NB4 (cell line): ENCODE measurements at regions not wholly inside any gene's neighbourhood (a gene's known extent, or its start where the extent isn't known, plus 50 kb on each side); places are given as distances from the start of the nearest gene placed in this dataset.
"Not testable (repeated sequence)": the region's sequence is repeated elsewhere in the genome, so short reads cannot be mapped to it uniquely, and the experiment has no call there.

Experiments used
- CTCF ChIP-seq: IDR thresholded peaks from one replicate; pipeline ENCODE4 v1.5.1; 2012; ENCODE audit warnings: low read depth, low read length
- TF ChIP-seq, protein P1 (sequence below): IDR thresholded peaks from 2 replicates; pipeline ENCODE4 v1.6.1; 2011; ENCODE audit warnings: low read depth, low read length

- TF ChIP-seq, protein P1, sequence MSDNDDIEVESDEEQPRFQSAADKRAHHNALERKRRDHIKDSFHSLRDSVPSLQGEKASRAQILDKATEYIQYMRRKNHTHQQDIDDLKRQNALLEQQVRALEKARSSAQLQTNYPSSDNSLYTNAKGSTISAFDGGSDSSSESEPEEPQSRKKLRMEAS, result not testable (repeated sequence)
- TF ChIP-seq CTCF, result not testable (repeated sequence)
Observed at GRCh38 chr21:9663914-9664729, 857.3 kb upstream of the TPTE start.
